ENCODE measurements at regions not wholly inside any gene's neighbourhood (a gene's known extent, or its start where the extent isn't known, plus 50 kb on each side); places are given as distances from the start of the nearest gene placed in this dataset.

DNA sequence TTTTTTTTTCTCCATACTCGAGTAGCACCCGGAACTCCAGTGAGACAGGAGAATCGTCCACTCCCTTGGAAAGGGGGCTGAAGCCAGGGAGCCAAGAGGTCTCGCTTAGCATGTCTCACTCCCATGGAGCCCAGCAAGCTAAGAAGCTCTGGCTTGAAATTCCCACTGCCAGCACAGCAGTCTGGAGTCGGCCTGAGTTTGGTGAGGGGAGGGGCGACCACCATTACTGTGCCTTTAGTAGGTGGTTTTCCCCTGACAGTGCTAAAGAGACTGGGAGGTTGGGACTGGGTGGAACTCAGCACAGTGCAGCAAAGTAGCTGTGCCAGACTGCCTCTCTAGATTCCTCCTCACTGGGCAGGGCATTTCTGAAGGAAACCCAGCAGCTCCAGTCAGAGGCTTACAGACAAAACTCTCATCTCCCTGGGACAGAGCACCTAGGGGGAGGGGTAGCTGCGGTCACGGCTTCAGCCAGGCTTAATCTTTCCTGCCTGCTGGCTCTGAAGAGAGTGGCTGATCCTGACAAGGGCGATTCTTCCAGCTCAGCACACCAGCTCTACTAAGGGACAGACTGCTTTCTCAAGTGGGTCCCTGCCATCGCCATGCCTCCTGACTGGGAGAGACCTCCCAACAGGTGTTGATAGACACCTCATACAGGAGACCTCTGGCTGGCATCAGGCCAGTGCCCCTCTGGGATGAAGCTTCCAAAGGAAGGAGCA is 414.5 kb upstream of the ZNF608 start:
- no TSS peak for BruUV-seq (replicated peaks)
- H3K9ac ChIP-seq (ENCODE audit: control insufficient read depth, insufficient read depth, low read length) = no peak overlapping the region
- H2AFZ ChIP-seq (ENCODE audit: control insufficient read depth, low read depth, low read length) = no peak overlapping the region
- ATAC-seq (no peak), DNase-seq (ENCODE audit: low read depth, low spot score) (no peak), FAIRE-seq (no peak)
- no peaks in the 10 kb centered on the region for H3K4me1 ChIP-seq (ENCODE audit: control insufficient read depth, insufficient read depth, low read length)
- WGBS (ENCODE audit: insufficient coverage, insufficient replicate concordance, low lambda C conversion rate, missing lambda C conversion rate) = 39% methylated on average over 10 of the region's 10 CpGs
- RAD21 ChIA-PET (ENCODE audit: unreplicated experiment) = interaction anchor here (0.9 kb wide), 1 partner anchor 207 kb away, joined by 3 read pairs; no protein-coding TSS in a partner anchor
- no peak overlapping the region for H3K4me2 ChIP-seq (ENCODE audit: control insufficient read depth, insufficient read depth)
- intact Hi-C loops (cut with micrococcal nuclease; ENCODE audit: unreplicated experiment) (no loop called here), in situ Hi-C loops (cut with MboI) (no loop called here)
- no peaks in the 10 kb centered on the region; the same call in 2 of the 3 replicates for H3K9me3 ChIP-seq (replicated peaks; ENCODE audit: control insufficient read depth, insufficient read depth, low read length)
- no peak overlapping the region for H3K27ac ChIP-seq (ENCODE audit: control insufficient read depth, insufficient read depth)
- CTCF ChIA-PET = interaction anchor here (1.3 kb wide), 1 partner anchor 18 kb away, joined by 3 read pairs; no protein-coding TSS in a partner anchor
- H3K36me3 ChIP-seq (ENCODE audit: control insufficient read depth in 2 of 2, insufficient read depth in 2 of 2, low read length in 1 of 2) = no peaks in the 10 kb centered on the region
- no peaks in the 10 kb centered on the region for H4K20me1 ChIP-seq (ENCODE audit: control insufficient read depth, insufficient read depth)
- TF ChIP-seq, protein P1, sequence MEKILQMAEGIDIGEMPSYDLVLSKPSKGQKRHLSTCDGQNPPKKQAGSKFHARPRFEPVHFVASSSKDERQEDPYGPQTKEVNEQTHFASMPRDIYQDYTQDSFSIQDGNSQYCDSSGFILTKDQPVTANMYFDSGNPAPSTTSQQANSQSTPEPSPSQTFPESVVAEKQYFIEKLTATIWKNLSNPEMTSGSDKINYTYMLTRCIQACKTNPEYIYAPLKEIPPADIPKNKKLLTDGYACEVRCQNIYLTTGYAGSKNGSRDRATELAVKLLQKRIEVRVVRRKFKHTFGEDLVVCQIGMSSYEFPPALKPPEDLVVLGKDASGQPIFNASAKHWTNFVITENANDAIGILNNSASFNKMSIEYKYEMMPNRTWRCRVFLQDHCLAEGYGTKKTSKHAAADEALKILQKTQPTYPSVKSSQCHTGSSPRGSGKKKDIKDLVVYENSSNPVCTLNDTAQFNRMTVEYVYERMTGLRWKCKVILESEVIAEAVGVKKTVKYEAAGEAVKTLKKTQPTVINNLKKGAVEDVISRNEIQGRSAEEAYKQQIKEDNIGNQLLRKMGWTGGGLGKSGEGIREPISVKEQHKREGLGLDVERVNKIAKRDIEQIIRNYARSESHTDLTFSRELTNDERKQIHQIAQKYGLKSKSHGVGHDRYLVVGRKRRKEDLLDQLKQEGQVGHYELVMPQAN (conservative IDR thresholded peaks at IDR 0.05) = no peak
- TF ChIP-seq, protein P2, sequence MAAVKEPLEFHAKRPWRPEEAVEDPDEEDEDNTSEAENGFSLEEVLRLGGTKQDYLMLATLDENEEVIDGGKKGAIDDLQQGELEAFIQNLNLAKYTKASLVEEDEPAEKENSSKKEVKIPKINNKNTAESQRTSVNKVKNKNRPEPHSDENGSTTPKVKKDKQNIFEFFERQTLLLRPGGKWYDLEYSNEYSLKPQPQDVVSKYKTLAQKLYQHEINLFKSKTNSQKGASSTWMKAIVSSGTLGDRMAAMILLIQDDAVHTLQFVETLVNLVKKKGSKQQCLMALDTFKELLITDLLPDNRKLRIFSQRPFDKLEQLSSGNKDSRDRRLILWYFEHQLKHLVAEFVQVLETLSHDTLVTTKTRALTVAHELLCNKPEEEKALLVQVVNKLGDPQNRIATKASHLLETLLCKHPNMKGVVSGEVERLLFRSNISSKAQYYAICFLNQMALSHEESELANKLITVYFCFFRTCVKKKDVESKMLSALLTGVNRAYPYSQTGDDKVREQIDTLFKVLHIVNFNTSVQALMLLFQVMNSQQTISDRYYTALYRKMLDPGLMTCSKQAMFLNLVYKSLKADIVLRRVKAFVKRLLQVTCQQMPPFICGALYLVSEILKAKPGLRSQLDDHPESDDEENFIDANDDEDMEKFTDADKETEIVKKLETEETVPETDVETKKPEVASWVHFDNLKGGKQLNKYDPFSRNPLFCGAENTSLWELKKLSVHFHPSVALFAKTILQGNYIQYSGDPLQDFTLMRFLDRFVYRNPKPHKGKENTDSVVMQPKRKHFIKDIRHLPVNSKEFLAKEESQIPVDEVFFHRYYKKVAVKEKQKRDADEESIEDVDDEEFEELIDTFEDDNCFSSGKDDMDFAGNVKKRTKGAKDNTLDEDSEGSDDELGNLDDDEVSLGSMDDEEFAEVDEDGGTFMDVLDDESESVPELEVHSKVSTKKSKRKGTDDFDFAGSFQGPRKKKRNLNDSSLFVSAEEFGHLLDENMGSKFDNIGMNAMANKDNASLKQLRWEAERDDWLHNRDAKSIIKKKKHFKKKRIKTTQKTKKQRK (IDR thresholded peaks at IDR 0.05; ENCODE audit: low read depth, low read length) = no peak
- TF ChIP-seq PAX8 (IDR thresholded peaks at IDR 0.05) (no peak), FOS (IDR thresholded peaks at IDR 0.05; ENCODE audit: borderline replicate concordance, extremely low read depth, insufficient read length) (no peak), PAX5 (IDR thresholded peaks at IDR 0.05; ENCODE audit: borderline replicate concordance, low read depth, low read length) (no peak), HDGF (IDR thresholded peaks at IDR 0.05) (no peak), MTA3 (IDR thresholded peaks at IDR 0.05; ENCODE audit: borderline replicate concordance, low read length) (no peak), ETV6 (conservative IDR thresholded peaks at IDR 0.05 in 1 of 2, IDR thresholded peaks at IDR 0.05 in 1 of 2; ENCODE audit: borderline replicate concordance in 1 of 2, low read depth in 1 of 2) (no peak)
- no peaks in the 10 kb centered on the region for H3K79me2 ChIP-seq (ENCODE audit: control insufficient read depth, insufficient read depth, low read length)
- POLR2A ChIA-PET = no interaction called here
- no peak overlapping the region for H3K4me3 ChIP-seq
- SMC1A ChIA-PET (ENCODE audit: uncharacterized antibody, unreplicated experiment) = interaction anchor here (1.7 kb wide), 1 partner anchor 21 kb away, joined by 4 read pairs; no protein-coding TSS in a partner anchor
- no peaks in the 10 kb centered on the region for H3K27me3 ChIP-seq (replicated peaks in 1 of 2; ENCODE audit: control insufficient read depth in 2 of 2, insufficient read depth in 2 of 2, low read length in 1 of 2)

Measured in GM12878 (cell line).